ENCODE measurements at regions not wholly inside any gene's neighbourhood (a gene's known extent, or its start where the extent isn't known, plus 50 kb on each side); places are given as distances from the start of the nearest gene placed in this dataset.

GRCh38 chr9:12231832-12232231, 461.4 kb upstream of the TYRP1 start:
- no peak for TF ChIP-seq CTCF (IDR thresholded peaks at IDR 0.05; ENCODE audit: low read depth, low read length)
- DNase-seq (ENCODE audit: extremely low read depth, low read depth), result no peak

DNA sequence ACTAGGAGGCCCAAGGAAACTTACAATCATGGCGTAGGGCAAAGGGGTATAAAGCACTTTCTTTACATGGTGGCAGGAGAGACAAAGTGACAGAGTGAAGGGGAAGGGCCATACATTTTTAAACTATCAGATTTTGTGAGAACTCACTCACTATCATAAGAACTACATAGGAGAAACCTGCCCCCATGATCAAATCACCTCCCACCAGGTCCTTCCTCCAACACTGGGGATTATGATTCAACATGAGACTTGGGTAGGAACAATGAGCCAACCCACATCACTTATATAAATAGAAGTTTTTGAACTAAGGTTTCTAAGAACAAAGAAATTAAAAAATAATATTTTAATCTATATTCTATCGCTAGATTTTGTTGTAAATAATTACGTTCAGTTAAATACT, 460.3 kb upstream of the TYRP1 start:
- no peak for DNase-seq (ENCODE audit: extremely low read depth, low read depth)
- TF ChIP-seq CTCF (IDR thresholded peaks at IDR 0.05; ENCODE audit: low read depth, low read length), result no peak

DNA sequence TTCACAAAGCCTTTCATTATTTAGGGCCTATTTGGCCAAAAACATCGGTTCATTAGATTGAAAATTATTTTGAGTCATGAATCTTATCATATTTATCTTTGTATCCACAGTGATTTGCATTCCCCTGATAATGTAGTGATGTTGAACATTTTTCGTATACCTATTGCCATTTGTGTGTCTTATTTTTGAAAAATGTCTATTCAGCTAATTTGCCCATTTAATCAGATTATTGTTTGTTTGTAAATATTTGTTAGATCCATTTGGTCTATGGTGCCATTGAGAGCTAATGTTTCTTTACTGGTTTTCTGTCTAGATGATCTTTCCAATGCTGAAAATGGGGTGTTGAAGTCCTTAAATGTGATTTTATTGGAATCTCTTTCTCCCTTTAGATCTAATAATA, 439.2 kb upstream of the TYRP1 start:
- DNase-seq (ENCODE audit: extremely low read depth, low read depth), result no peak
- no peak for TF ChIP-seq CTCF (IDR thresholded peaks at IDR 0.05; ENCODE audit: low read depth, low read length)

DNA sequence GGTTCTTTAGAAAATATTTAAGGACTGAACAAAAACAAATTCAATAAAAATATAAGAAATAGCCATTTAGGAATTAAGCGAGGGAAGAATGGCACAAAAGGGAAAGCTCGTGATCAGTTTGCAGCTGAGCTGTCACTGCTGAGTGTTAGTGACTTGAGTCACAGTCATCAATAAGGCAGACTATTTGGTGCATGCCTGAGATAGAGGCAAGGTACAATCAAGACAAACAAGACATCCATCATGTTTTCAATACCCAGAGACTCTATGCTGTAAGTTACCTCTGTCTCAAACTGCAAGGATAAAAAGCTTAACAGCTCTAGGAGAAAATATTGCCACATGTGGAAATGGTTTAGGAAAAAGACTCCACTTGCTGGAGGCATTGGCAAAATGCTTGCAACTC, 426.4 kb upstream of the TYRP1 start:
- TF ChIP-seq CTCF (IDR thresholded peaks at IDR 0.05; ENCODE audit: low read depth, low read length), result no peak
- DNase-seq (ENCODE audit: extremely low read depth, low read depth), result no peak

DNA sequence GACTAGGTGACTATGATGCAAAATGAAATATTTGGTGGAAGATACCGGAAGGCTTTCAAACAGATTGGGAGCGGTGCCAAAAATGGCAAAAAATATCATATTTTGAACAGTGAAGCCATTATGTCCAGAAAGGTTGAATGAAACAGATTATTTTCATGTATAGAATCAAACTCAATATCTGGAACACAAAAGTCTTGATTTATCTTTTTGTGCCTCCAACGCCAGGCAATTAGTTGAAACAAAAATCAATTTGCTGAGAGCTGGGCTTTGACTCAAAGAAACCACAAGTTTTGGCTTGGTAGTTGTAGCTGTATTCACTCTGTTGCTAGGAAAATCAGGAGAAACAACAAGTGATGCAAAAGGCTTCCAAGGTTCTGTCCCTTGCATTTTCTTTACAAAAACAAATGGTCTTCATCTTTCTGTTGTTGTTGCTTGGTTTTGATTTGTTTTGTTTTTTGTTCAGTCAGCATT, 421.7 kb upstream of the TYRP1 start:
- TF ChIP-seq CTCF (IDR thresholded peaks at IDR 0.05; ENCODE audit: low read depth, low read length), result no peak
- no peak for DNase-seq (ENCODE audit: extremely low read depth, low read depth)

DNA sequence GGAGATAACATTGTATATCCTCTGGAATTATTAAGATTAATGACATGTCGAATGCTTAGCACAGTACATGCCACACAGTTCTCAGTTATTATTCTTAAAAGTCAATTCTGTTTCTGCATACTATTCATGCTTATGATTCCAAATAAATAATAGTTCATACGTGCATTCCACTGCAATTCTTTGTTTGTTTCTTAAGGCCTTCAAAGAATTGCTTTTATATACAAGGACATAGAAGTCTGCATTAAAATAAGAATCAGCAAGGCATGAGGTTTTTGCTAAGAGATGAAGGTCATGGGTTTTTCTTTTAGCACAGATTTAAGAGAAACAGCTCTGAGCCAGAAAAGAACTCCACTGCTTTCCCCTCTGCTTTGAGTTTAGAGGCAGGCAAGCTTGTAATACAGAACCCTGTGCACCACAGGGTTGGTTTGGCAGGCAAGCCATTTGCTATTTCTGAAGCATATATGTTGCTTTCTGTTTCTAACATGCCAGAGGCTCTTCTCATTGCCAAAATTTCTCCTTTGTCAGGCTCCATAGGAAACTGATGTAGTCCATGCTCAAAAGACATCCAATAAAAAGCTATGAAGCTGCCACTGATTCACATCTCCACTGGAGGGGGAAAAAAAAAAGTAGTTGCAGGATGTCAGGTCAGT, 420.6 kb upstream of the TYRP1 start:
- TF ChIP-seq CTCF (IDR thresholded peaks at IDR 0.05; ENCODE audit: low read depth, low read length), result no peak
- no peak for DNase-seq (ENCODE audit: extremely low read depth, low read depth)

GRCh38 chr9:12274577-12274976, 418.6 kb upstream of the TYRP1 start:
- TF ChIP-seq CTCF (IDR thresholded peaks at IDR 0.05; ENCODE audit: low read depth, low read length), result no peak
- DNase-seq (ENCODE audit: extremely low read depth, low read depth), result no peak

Data from AG09319 (cell line).